SK-N-SH (cell line): ENCODE measurements at regions not wholly inside any gene's neighbourhood (a gene's known extent, or its start where the extent isn't known, plus 50 kb on each side); places are given as distances from the start of the nearest gene placed in this dataset.

ENCODE experiments used
- POLR2AphosphoS5 ChIP-seq: IDR thresholded peaks from 2 replicates; pipeline ENCODE4 v1.6.1; 2012; ENCODE audit warnings: low read depth, low read length
- TF ChIP-seq, protein P1 (sequence below): fragments of 200-600 bp; sonication (generic); IDR thresholded peaks from 2 replicates; pipeline ENCODE4 v1.6.1; 2017; ENCODE audit warnings: antibody characterized with exemption, mild to moderate bottlenecking, moderate library complexity

DNA sequence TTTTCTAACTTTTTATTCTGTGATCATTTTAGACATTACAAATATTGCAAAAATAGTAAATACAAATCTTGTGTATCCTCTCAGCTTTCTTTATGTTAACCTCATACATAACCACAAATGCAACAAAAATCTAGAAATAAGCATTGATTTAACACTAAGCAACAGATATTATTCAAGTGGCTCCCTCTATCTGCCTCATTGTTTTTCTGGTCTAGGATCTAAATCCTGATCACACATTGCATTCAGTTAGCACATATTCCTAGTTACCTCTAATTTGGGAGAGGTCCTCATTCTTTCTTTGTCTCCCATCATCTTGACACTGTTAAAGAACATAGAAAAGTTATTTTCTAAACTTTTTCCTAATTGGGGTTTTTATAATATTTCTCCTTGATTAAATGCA lies 1126.0 kb downstream of the ROBO2 start:
- no peak for TF ChIP-seq POLR2AphosphoS5
- TF ChIP-seq, protein P1, sequence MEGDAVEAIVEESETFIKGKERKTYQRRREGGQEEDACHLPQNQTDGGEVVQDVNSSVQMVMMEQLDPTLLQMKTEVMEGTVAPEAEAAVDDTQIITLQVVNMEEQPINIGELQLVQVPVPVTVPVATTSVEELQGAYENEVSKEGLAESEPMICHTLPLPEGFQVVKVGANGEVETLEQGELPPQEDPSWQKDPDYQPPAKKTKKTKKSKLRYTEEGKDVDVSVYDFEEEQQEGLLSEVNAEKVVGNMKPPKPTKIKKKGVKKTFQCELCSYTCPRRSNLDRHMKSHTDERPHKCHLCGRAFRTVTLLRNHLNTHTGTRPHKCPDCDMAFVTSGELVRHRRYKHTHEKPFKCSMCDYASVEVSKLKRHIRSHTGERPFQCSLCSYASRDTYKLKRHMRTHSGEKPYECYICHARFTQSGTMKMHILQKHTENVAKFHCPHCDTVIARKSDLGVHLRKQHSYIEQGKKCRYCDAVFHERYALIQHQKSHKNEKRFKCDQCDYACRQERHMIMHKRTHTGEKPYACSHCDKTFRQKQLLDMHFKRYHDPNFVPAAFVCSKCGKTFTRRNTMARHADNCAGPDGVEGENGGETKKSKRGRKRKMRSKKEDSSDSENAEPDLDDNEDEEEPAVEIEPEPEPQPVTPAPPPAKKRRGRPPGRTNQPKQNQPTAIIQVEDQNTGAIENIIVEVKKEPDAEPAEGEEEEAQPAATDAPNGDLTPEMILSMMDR = peak; percentile 31
